COLO829 (cell line): ENCODE measurements at regions not wholly inside any gene's neighbourhood (a gene's known extent, or its start where the extent isn't known, plus 50 kb on each side); places are given as distances from the start of the nearest gene placed in this dataset.

Experiments
- DNase-seq: peaks from one replicate; pipeline ENCODE4 v3.0.0; 2012; ENCODE audit warnings: low spot score

DNA sequence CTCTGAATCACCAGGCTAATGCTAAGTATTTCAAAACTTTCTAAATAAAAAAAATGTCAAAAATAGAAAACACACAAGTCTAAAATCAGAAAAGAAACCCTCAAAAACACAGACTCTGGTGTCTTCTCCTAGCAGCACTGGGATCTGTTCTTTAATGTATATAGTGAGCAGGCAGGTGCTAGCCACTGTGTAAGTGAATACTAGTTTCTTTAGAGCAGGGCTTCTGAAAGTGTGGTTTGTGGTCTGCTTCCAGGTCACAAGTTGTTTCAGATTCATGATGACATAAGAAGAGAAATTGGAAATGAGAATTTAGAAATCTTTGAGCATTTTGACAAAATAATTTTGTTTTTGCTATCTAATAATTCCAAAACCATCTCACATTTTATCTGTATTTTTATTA lies 763.1 kb downstream of the USP25 start:
- no peak for DNase-seq

DNA sequence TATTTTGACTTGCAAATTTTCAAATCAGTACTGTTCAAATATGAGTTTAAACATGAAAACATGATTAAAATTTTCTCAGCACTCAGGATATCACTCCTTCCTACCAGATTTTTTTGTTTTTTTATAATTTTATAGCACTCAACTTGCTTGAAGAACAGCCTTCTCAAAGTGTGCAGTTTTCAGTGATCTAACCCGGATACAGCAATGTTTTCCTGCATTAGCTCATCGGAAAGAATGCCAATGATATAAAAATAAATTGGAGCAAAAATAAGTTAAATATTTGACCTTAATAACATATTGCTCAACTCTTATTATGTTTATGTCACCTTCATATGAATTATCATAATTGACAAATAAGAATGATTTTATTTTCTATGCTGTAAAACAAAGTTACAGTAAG lies 766.8 kb downstream of the USP25 start:
- DNase-seq = no peak

DNA sequence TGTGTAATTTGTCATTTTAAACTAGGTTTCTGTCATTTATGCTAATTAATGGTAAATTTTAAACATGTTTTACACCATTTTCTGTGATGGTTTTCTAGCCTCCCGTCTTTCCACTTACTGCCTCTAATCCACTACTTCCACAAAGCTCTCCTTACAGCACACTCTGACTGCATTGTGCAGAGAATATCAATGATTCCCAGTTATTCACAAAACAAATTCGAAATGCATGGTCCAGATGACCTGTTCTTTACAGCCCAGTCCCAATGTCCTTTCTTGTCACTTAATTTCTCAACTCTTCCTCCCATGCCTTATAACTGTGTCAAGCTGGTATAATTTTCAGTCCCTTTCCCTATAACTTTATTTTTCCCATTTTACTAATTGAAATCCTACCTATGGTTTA lies 770.5 kb downstream of the USP25 start:
- no peak for DNase-seq

GRCh38 chr21:16502273-16502672 lies 772.5 kb downstream of the USP25 start:
- DNase-seq = no peak

DNA sequence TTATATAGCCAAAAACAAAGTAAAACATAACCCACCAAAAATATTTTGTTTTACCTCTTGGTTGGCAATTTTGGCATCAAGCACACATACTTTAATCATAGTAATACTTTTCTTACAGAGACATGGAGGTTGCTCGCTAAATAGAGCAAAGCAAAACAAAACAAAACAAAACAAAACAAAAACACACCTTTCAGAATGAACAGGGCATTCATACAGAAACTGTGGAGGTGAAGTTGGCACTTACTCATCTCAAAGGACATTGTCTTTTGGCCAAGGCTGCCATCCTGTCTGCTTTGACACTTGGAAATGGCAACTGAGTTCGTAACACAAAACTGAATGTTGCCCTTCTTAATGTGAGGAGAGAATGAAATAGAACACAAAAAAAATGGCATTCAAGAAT lies 773.1 kb downstream of the USP25 start:
- no peak for DNase-seq

DNA sequence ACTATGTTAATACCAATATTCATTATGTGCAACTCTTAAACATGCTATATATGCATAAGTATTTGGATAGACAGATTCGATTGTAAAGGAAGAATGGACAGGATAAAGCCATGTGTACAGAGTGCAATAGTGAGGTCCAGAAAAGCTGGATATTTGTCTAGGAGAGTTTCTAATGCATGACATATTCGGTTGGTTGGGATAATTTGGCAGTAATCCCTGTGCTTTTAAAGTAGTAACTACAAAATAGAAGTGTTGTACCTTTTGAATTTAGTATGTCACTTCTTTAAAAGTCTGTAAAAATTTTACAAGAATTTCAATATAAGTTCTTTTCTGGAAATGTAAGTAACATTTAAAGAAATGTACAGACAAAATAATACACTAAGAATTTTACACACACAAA lies 774.5 kb downstream of the USP25 start:
- no peak for DNase-seq

DNA sequence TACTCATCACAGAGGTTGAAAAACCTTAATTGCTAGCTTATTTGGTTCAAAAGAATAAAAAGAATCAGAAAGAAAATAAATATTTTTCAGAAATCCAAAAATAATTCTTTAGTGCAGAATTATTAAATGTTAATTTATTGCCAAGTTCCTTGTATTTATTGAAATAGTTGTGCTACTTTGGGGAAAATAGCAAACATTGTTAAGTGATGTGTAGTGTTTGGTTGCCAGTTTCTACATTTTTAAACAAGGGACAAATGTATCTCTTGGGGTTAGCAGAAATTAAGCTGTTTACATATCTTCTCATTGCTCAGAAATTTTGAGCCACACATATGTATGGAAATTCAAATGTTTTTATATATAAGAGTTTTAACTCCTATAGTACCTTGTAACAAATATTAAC lies 775.0 kb downstream of the USP25 start:
- no peak for DNase-seq

- no peak for DNase-seq
Observed at GRCh38 chr21:16509476-16509875, 779.7 kb downstream of the USP25 start.

GRCh38 chr21:16514316-16514715 lies 784.5 kb downstream of the USP25 start:
- no peak for DNase-seq

- DNase-seq = no peak
Observed at GRCh38 chr21:16517383-16517782, 787.6 kb downstream of the USP25 start.

DNA sequence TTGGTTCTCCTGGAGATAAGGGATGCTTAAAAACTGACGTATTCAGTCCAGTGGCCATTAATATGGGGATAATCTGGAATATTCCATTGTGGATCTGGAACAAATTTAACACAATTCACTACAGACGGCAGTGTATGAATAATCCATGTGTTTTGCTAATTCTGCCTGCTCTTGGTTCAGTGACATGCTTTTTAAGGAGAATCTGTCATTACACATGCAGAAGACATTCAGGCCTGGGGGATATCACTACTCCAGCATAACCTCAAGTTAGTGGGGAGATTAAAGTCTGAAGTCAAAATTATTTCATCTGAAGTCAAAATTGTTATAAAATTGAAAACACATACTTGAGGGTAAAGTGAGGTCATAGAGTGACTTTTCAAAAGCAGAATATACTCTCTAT lies 789.3 kb downstream of the USP25 start:
- DNase-seq = no peak

- DNase-seq = no peak
Observed at GRCh38 chr21:16519644-16520043, 789.9 kb downstream of the USP25 start.

DNA sequence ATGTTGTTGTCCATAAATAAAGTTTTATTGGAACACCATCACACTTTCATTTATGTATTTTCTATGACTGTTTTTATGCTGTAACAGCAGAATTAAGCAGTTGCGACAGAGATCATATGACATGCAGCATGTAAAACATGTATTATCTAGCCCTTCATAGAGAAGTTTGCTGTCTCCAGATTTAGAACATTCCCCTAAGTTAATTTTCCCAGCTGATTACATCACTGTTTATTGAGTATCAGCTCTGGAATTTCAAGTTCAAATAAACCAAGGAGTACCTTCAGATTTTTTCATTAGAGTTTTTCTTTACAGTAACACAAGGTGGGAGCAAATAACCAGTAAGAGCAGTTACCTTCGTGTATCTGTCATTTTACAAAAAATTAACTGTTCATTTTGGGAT lies 792.8 kb downstream of the USP25 start:
- DNase-seq = no peak

GRCh38 chr21:16530656-16531055 lies 800.9 kb downstream of the USP25 start:
- DNase-seq = no peak

GRCh38 chr21:16532840-16533239 lies 803.1 kb downstream of the USP25 start:
- no peak for DNase-seq

GRCh38 chr21:16533692-16534407 lies 804.1 kb downstream of the USP25 start:
- no peak for DNase-seq

DNA sequence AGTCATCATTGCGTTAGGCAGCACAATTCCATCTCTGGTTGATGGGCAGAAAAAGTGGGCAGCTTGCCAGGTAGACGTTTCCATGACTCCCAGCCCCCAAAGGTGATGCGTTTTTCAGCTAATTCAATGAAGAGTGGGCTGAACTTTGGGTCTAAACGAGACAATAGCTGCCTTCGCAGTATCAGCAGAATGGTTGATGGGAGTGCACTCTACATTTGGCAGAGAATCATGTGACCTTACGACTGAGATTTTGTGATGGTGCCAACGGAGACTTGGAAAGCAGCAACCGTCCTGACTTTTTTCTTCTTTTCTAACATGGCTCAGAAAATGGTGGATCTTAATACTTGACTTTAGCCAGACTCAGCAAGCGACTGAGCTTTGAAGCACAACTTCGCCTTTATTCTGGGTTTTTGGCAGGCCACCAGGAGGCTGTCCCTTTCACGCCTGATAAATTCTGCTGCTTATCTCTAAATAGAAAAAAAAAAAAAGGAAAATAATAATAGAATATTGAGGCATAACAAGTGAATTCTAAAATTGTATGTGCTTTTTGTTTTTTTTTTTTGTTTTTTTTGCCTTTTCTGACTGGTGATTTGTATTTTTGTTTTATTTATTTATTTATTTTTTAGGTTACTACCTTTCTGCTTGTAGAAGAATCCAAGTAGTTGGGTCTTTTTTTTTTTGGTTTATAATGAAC lies 804.8 kb downstream of the USP25 start:
- DNase-seq = no peak

- DNase-seq = no peak
Observed at GRCh38 chr21:16535102-16535422, 805.3 kb downstream of the USP25 start.

- DNase-seq = no peak
Observed at GRCh38 chr21:16535626-16536025, 805.8 kb downstream of the USP25 start.

GRCh38 chr21:16536140-16536539 lies 806.4 kb downstream of the USP25 start:
- no peak for DNase-seq

GRCh38 chr21:16536643-16537434 lies 807.1 kb downstream of the USP25 start:
- no peak for DNase-seq

DNA sequence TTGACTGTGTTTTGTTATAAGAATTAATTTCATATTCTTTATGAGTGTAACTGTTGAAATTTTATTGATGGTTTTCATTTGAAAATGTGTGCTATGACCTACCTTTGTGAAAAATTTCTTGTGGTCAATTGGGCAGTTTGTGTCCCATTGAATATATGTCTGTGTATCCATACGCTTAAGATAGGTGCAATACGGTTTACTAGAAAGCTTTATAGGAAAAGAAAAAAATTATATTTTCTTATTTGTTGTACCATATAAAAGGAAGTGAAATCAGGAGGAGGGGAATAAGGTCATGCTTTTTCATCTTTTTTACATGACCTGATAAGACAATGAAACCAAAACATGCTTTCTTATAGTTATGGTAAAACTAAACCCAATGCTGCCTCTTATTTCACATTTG lies 807.7 kb downstream of the USP25 start:
- no peak for DNase-seq

DNA sequence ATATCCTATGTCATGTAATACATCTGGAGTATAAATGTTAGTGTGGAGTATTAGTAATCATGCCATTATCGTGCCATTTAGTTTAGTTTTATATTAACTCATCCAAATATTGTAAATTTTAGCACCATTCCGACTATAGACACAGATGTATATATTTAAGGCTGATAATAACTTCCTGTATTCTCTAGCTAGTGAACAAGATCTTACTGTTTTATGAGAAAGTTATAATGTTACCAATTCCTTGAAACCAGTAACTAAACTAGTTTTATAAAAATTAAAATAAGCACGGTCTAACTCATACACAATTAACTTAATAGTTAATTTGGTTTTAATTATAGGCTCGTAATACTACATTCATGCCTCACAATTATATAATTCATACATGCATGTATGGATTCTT lies 808.6 kb downstream of the USP25 start:
- no peak for DNase-seq
